B cell (primary cell): ENCODE measurements at regions not wholly inside any gene's neighbourhood (a gene's known extent, or its start where the extent isn't known, plus 50 kb on each side); places are given as distances from the start of the nearest gene placed in this dataset.

Source experiments
- ATAC-seq: fragments of 200-7000 bp; cut with Tn5 transposase; one replicate; pipeline ENCODE4 v1.10.0; 2021; ENCODE audit warnings: low read depth, mild to moderate bottlenecking, moderate number of reproducible peaks, moderate library complexity
- CTCF ChIA-PET: fragments of 350-600 bp; sonication (Branson Sonifier 250); formaldehyde crosslinking; loops from one replicate; lab custom pipeline; 2021; ENCODE audit warnings: antibody characterized with exemption, inconsistent platforms; lab: Charles Lee
- POLR2A ChIA-PET: fragments of 350-600 bp; sonication (Branson Sonifier 250); formaldehyde crosslinking; loops from one replicate; lab custom pipeline; 2021; ENCODE audit warnings: antibody characterized with exemption; lab: Charles Lee
- DNase-seq: peaks from one replicate; pipeline ENCODE4 v3.0.0; 2013
- H2AFZ ChIP-seq: 2 replicates; pipeline ENCODE4 v1.6.1; 2012; ENCODE audit warnings: mild to moderate bottlenecking, low read depth, low read length; ENCODE audit not compliant: insufficient read depth, poor library complexity, severe bottlenecking
- H3K27ac ChIP-seq, 2 donors: 1 replicate in 1 of 2; 2 replicates in 1 of 2; pipeline ENCODE4 v1.5.1; 2012 to 2013; ENCODE audit warnings: low read length in 2 of 2, mild to moderate bottlenecking in 2 of 2, moderate library complexity in 1 of 2
- H3K27me3 ChIP-seq, 4 experiments: fragments of 200-600 bp in 1 of 4; sonication (generic) in 1 of 4; replicated peaks in 1 of 4; 1 replicate in 2 of 4; 2 replicates in 2 of 4; pipeline versions ENCODE4 v1.6.1 to v1.7.0; 2013 to 2016; ENCODE audit warnings: low read length in 3 of 4, mild to moderate bottlenecking in 2 of 4, mixed read lengths in 1 of 4, moderate library complexity in 1 of 4; ENCODE audit not compliant: insufficient read depth in 4 of 4, control insufficient read depth in 3 of 4; ENCODE audit errors: control extremely low read depth in 1 of 4
- H3K36me3 ChIP-seq, 2 experiments: replicated peaks in 1 of 2; 1 replicate in 1 of 2; 2 replicates in 1 of 2; pipeline versions ENCODE4 v1.6.1 to v1.7.1; 2013; ENCODE audit warnings: low read length in 1 of 2; ENCODE audit not compliant: insufficient read depth in 2 of 2, control insufficient read depth in 1 of 2; ENCODE audit errors: control extremely low read depth in 1 of 2, extremely low read depth in 1 of 2
- H3K4me1 ChIP-seq, 2 donors: fragments of 200-600 bp in 1 of 2; sonication (generic) in 1 of 2; 1 replicate in 1 of 2; 2 replicates in 1 of 2; pipeline versions ENCODE4 v1.5.1 to v1.6.1; 2013 to 2017; ENCODE audit warnings: low read length in 2 of 2; ENCODE audit not compliant: control insufficient read depth in 2 of 2, insufficient read depth in 2 of 2
- H3K4me2 ChIP-seq: replicated peaks from 2 replicates; pipeline ENCODE3; 2012; ENCODE audit warnings: mild to moderate bottlenecking, low read depth, low read length; ENCODE audit not compliant: poor library complexity, severe bottlenecking
- H3K4me3 ChIP-seq, 5 experiments: fragments of 200-600 bp in 1 of 5; sonication (generic) in 1 of 5; 1 replicate in 3 of 5; 2 replicates in 2 of 5; pipeline versions ENCODE4 v1.5.1 to v1.7.0; 2011 to 2016; ENCODE audit warnings: low read length in 4 of 5, mild to moderate bottlenecking in 4 of 5, low read depth in 2 of 5, control low read depth in 1 of 5, moderate library complexity in 1 of 5; ENCODE audit not compliant: insufficient read depth in 1 of 5; ENCODE audit errors: control extremely low read depth in 1 of 5, extremely low read depth in 1 of 5
- H3K79me2 ChIP-seq: fragments of 200-600 bp; sonication (generic); one replicate; pipeline ENCODE4 v1.6.0; 2016; ENCODE audit warnings: low read length; ENCODE audit not compliant: control insufficient read depth, insufficient read depth
- H3K9ac ChIP-seq: fragments of 200-600 bp; sonication (generic); 2 replicates; pipeline ENCODE4 v1.6.1; 2017; ENCODE audit warnings: mild to moderate bottlenecking, low read length, moderate library complexity
- H3K9me3 ChIP-seq, 3 donors: one replicate each; pipeline versions ENCODE4 v1.6.1 to v1.7.1; 2013; ENCODE audit warnings: low read length in 2 of 3; ENCODE audit not compliant: control insufficient read depth in 2 of 3, insufficient read depth in 1 of 3; ENCODE audit errors: control extremely low read depth in 1 of 3
- H4K20me1 ChIP-seq: 2 replicates; pipeline ENCODE4 v1.6.0; 2012; ENCODE audit warnings: mild to moderate bottlenecking, low read length; ENCODE audit not compliant: insufficient read depth, control insufficient read depth, poor library complexity, severe bottlenecking
- H3K27ac Mint-ChIP-seq: one replicate; pipeline ENCODE4 v1.8.0; 2021; ENCODE audit warnings: mixed read lengths
- H3K27me3 Mint-ChIP-seq: one replicate; pipeline ENCODE4 v1.8.0; 2021; ENCODE audit warnings: mixed read lengths
- H3K4me1 Mint-ChIP-seq: one replicate; pipeline ENCODE4 v1.8.0; 2021; ENCODE audit warnings: mixed read lengths
- H3K4me3 Mint-ChIP-seq: one replicate; pipeline ENCODE4 v1.8.0; 2021; ENCODE audit warnings: mixed read lengths
- H3K9me3 Mint-ChIP-seq: one replicate; pipeline ENCODE4 v1.8.0; 2022; ENCODE audit warnings: mixed read lengths; ENCODE audit not compliant: insufficient read depth
- CTCF ChIP-seq: fragments of 200-600 bp; IDR thresholded peaks from one replicate; pipeline ENCODE4 v1.8.0; 2022; ENCODE audit warnings: antibody characterized with exemption, mild to moderate bottlenecking
- EZH2 ChIP-seq: IDR thresholded peaks from 2 replicates; pipeline ENCODE4 v1.6.1; 2012; ENCODE audit warnings: borderline replicate concordance, low read depth, mild to moderate bottlenecking, moderate library complexity, low read length; ENCODE audit not compliant: insufficient read depth, poor library complexity, severe bottlenecking
- WGBS: methylation state at CpG from one replicate; pipeline ENCODE4 v1.1.5; 2013; ENCODE audit warnings: missing lambda C conversion rate; ENCODE audit not compliant: insufficient coverage; 5-methylcytosine and 5-hydroxymethylcytosine counted together
- intact Hi-C: fragments of 100-400 bp; cut with micrococcal nuclease; formaldehyde crosslinking; loops from one replicate; pipeline ENCODE4 v1.10.0; 2022

DNA sequence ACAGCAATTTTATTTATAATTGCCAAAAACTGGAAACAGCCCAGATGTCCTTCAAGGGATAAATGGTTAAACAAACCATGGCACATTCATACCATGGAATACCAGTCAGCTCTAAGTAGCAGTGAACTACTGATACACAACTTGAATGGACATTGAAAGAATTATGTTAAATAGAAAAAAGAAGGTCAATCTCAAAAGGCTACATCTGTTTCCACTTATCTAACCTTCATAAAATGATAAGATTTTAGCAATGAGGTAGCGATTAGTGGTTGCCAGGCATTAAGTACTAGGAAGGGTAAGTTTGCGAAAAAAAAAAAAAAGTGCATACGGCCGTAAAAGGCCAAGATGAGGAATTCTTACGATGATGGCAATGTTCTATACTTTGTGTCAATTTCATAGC lies 738.7 kb upstream of the ANO3 start:
- intact Hi-C loops = no loop called here
- H3K27ac ChIP-seq = no peak overlapping the region
- no peaks in the 10 kb centered on the region for H4K20me1 ChIP-seq
- Mint-ChIP-seq H3K27me3 (no peaks in the 10 kb centered on the region), H3K4me3 (no peak overlapping the region), H3K4me1 (no peaks in the 10 kb centered on the region), H3K9me3 (peaks cover 2% of the 10 kb centered on the region), H3K27ac (no peak overlapping the region)
- H3K79me2 ChIP-seq = no peaks in the 10 kb centered on the region
- POLR2A ChIA-PET = no interaction called here
- ATAC-seq = no peak
- 82% methylated on average over 2 of the region's 5 CpGs for WGBS
- H3K4me1 ChIP-seq = no peaks in the 10 kb centered on the region
- no peaks in the 10 kb centered on the region for H3K36me3 ChIP-seq
- no peak overlapping the region for H2AFZ ChIP-seq
- no peaks in the 10 kb centered on the region for H3K9me3 ChIP-seq
- no peaks in the 10 kb centered on the region for H3K27me3 ChIP-seq
- TF ChIP-seq CTCF = no peak
- TF ChIP-seq EZH2 = no peak
- H3K4me3 ChIP-seq = no peak overlapping the region
- no peak for DNase-seq
- H3K9ac ChIP-seq = no peak overlapping the region
- no peak overlapping the region for H3K4me2 ChIP-seq
- CTCF ChIA-PET = no interaction called here

GRCh38 chr11:25596701-25597100 lies 735.2 kb upstream of the ANO3 start:
- no peak overlapping the region for H3K4me2 ChIP-seq
- H3K27ac ChIP-seq = no peak overlapping the region
- no peaks in the 10 kb centered on the region for H3K79me2 ChIP-seq
- no peaks in the 10 kb centered on the region for H4K20me1 ChIP-seq
- WGBS = no CpG with 5 or more reads among the region's 3 CpGs
- no peaks in the 10 kb centered on the region for H3K36me3 ChIP-seq
- no peaks in the 10 kb centered on the region for H3K4me1 Mint-ChIP-seq
- intact Hi-C loops = no loop called here
- ChIA-PET CTCF (no interaction called here), POLR2A (no interaction called here)
- no peaks in the 10 kb centered on the region for H3K4me1 ChIP-seq
- no peak overlapping the region for H3K4me3 Mint-ChIP-seq
- DNase-seq (no peak), ATAC-seq (no peak)
- H3K9ac ChIP-seq = no peak overlapping the region
- TF ChIP-seq CTCF = no peak
- TF ChIP-seq EZH2 = no peak
- H3K9me3 ChIP-seq = no peaks in the 10 kb centered on the region
- H3K9me3 Mint-ChIP-seq = no peaks in the 10 kb centered on the region
- H3K27ac Mint-ChIP-seq = no peak overlapping the region
- H3K4me3 ChIP-seq = no peak overlapping the region
- H3K27me3 Mint-ChIP-seq = no peaks in the 10 kb centered on the region
- no peak overlapping the region for H2AFZ ChIP-seq
- no peaks in the 10 kb centered on the region for H3K27me3 ChIP-seq
